GM21576 (cell line): ENCODE measurements at regions not wholly inside any gene's neighbourhood (a gene's known extent, or its start where the extent isn't known, plus 50 kb on each side); places are given as distances from the start of the nearest gene placed in this dataset.
A peak's percentile ranks its signal among the peaks of the same experiment; 100 is the strongest.

ENCODE experiments used
- ATAC-seq: cut with Tn5 transposase; IDR thresholded peaks from one replicate; pipeline ENCODE4 v1.9.1; 2021; ENCODE audit warnings: mild to moderate bottlenecking, moderate library complexity; ENCODE audit not compliant: unreplicated experiment

- ATAC-seq: no peak
Observed at GRCh38 chr4:95672811-95673210, 124.0 kb upstream of the UNC5C start.

- no peak for ATAC-seq
Observed at GRCh38 chr4:95660719-95661118, 111.9 kb upstream of the UNC5C start.

- ATAC-seq: no peak
Observed at GRCh38 chr4:95651891-95652290, 103.1 kb upstream of the UNC5C start.

GRCh38 chr4:95644417-95644816 lies 95.6 kb upstream of the UNC5C start:
- no peak for ATAC-seq

GRCh38 chr4:95643627-95644026 lies 94.9 kb upstream of the UNC5C start:
- no peak for ATAC-seq

GRCh38 chr4:95641571-95641970 lies 92.8 kb upstream of the UNC5C start:
- no peak for ATAC-seq

- ATAC-seq: no peak
Observed at GRCh38 chr4:95640311-95640710, 91.5 kb upstream of the UNC5C start.

- ATAC-seq: no peak
Observed at GRCh38 chr4:95638920-95639501, 90.2 kb upstream of the UNC5C start.

- no peak for ATAC-seq
Observed at GRCh38 chr4:95637043-95637600, 88.3 kb upstream of the UNC5C start.

- ATAC-seq: no peak
Observed at GRCh38 chr4:95636061-95636460, 87.3 kb upstream of the UNC5C start.

GRCh38 chr4:95627709-95628108 lies 78.9 kb upstream of the UNC5C start:
- no peak for ATAC-seq

GRCh38 chr4:95627024-95627605 lies 78.3 kb upstream of the UNC5C start:
- no peak for ATAC-seq

GRCh38 chr4:95625020-95625419 lies 76.2 kb upstream of the UNC5C start:
- ATAC-seq: no peak

- no peak for ATAC-seq
Observed at GRCh38 chr4:95619525-95620443, 71.0 kb upstream of the UNC5C start.

GRCh38 chr4:95614684-95615205 lies 66.0 kb upstream of the UNC5C start:
- ATAC-seq: no peak

GRCh38 chr4:95610061-95610569 lies 61.3 kb upstream of the UNC5C start:
- no peak for ATAC-seq

- ATAC-seq: no peak
Observed at GRCh38 chr4:95606739-95607138, 58.0 kb upstream of the UNC5C start.

GRCh38 chr4:95603393-95603792 lies 54.6 kb upstream of the UNC5C start:
- no peak for ATAC-seq

GRCh38 chr4:95602872-95603271 lies 54.1 kb upstream of the UNC5C start:
- no peak for ATAC-seq

- no peak for ATAC-seq
Observed at GRCh38 chr4:95601356-95601755, 52.6 kb upstream of the UNC5C start.

GRCh38 chr4:95599777-95600400 lies 51.1 kb upstream of the UNC5C start:
- ATAC-seq: peak; percentile 90
